Thyroid gland (tissue), 4 donors: ENCODE measurements at regions not wholly inside any gene's neighbourhood (a gene's known extent, or its start where the extent isn't known, plus 50 kb on each side); places are given as distances from the start of the nearest gene placed in this dataset.

Source experiments
- POLR2A ChIP-seq, 2 donors: fragments of 450-650 bp; IDR thresholded peaks; one replicate each; pipeline ENCODE4 v1.6.1; 2017; ENCODE audit warnings: antibody characterized with exemption in 2 of 2, mild to moderate bottlenecking in 2 of 2, moderate library complexity in 1 of 2
- TF ChIP-seq, protein P1 (sequence below), 6 experiments: fragments of 200-600 bp in 3 of 6; fragments of 450-650 bp in 3 of 6; sonication (generic) in 3 of 6; IDR thresholded peaks; one replicate each; pipeline ENCODE4 v1.5.1; 2016 to 2019; ENCODE audit warnings: antibody characterized with exemption in 6 of 6, mild to moderate bottlenecking in 2 of 6, inconsistent platforms in 1 of 6, moderate library complexity in 1 of 6

DNA sequence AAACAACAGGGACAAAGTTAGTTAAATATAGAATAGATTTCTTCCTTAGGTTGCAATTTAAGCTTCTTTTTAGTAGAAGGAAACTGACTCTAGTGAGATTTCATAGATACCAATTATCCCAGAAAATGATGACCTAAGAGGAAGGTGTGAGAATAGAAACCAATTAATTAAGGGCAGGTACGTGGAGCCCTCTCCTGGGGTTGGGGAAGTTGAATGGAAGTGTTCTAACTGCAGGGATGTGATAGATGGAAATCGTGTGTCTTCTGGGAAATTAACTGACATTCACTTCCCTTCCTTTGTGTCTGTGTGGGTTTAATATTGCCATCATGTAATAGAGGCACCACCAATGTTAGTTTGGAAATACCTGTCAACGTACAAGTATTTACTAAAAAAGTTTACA is 204.1 kb upstream of the ANK2 start:
- TF ChIP-seq, protein P1, sequence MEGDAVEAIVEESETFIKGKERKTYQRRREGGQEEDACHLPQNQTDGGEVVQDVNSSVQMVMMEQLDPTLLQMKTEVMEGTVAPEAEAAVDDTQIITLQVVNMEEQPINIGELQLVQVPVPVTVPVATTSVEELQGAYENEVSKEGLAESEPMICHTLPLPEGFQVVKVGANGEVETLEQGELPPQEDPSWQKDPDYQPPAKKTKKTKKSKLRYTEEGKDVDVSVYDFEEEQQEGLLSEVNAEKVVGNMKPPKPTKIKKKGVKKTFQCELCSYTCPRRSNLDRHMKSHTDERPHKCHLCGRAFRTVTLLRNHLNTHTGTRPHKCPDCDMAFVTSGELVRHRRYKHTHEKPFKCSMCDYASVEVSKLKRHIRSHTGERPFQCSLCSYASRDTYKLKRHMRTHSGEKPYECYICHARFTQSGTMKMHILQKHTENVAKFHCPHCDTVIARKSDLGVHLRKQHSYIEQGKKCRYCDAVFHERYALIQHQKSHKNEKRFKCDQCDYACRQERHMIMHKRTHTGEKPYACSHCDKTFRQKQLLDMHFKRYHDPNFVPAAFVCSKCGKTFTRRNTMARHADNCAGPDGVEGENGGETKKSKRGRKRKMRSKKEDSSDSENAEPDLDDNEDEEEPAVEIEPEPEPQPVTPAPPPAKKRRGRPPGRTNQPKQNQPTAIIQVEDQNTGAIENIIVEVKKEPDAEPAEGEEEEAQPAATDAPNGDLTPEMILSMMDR (IDR thresholded peaks at IDR 0.05), result no peak
- no peak for TF ChIP-seq POLR2A (IDR thresholded peaks at IDR 0.05)
